ENCODE measurements at regions not wholly inside any gene's neighbourhood (a gene's known extent, or its start where the extent isn't known, plus 50 kb on each side); places are given as distances from the start of the nearest gene placed in this dataset.
"Not testable (repeated sequence)": the region's sequence is repeated elsewhere in the genome, so short reads cannot be mapped to it uniquely, and the experiment has no call there.

DNA sequence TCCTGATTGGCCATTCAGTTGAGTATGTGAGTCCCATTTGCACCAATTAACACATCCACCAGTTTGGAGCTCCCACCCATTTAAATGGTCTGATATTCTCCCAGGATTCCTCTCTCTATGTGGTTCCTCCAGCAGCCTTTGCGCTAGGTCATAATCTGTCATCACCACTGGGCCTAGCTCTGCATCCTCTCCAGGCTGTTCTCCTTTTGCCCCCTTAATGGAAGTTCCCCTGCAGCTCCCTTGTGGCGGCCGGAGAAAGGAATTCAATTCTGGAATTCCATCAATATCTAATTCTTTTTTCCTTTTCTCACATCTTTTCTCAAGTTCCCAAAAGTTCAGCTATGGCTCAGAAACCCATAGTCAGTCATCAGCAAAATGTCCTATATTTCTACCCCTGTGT is 2184.4 kb upstream of the AGA start:
- no peak for DNase-seq

DNA sequence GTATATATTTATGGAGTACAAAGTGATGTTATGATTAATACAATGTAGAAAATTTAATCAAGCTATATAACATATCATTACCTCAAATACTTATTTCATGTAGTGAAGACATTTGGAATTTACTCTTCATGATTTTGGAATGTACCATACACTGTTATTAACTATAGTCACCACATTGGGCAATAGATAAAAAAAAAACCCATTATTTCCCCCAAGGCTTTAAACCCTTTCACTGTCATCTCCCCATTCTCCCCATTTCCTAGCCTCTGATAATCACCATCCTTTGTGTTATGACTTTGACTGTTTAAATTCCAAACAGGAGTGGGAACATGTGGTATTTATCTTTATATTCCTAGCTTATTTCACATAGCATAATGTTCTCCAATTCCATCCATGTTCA is 2189.1 kb upstream of the AGA start:
- DNase-seq: no peak

DNA sequence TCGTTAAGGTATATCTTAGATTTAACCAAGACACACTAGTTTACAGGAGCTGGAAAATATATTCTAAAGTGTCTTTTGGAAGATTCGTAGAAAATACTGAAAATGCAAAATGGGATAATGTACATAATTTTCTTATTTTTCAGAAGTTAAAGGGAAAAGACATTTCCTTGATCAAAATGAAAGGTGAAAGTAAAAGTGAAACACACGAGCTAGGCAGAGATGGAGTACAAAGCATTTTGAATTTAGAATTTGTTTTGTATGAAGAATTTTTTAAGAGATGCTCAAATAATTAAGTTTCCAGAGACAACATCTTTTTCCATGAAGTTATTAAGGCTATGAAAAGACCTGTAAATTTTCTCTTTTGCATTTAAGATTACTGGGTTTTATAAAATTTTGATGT is 2192.6 kb upstream of the AGA start:
- DNase-seq: no peak

DNA sequence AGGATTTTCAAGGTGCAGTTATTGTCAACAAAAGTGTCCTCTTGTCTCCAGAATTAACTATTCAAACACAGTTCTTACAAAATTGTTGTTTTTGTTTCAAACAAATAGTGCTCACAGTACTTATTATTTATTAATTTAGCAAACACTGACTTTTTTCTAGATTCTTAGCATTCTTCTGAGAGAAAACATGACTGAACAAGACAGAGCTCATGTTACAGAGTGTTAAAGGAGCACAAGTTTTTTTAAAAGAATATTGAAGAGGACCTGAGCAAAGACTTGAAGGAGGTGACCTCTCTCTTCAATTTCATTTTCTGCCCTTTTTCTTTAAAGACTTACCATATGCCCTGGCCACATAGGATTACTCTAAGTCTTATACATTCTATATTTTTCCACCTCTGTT is 2220.3 kb upstream of the AGA start:
- no peak for DNase-seq

DNA sequence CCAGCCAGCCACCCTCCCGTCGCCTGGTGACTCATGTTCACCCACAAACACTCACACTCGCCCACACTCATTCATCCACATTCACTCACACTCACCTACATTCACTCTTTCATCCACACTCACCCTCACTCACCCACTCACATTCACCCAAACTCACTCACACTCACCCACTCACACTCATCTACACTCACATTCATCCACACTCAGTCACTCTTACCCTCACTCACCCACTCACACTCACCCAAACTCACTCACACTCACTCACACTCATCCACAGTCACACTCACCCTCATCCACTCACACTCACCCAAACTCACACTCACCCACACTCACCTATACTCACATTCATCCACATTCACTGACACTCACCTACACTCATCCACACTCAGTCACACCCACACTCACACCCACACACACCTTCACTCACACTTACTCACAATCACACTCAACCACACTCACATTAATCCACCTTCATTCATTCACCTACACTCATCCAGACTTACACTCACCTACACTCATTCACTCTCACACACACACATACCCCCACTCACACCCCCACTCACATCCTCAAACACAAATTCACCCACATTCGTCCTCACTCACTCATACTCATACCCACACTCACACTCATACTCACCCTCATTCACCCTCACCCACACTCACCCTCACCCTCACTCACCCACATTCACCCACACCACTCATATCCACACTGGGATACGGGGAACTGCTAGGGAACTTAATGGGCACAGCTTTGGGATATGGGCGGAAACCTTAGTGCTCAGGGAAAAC is 2221.6 kb upstream of the AGA start:
- no peak for DNase-seq

DNA sequence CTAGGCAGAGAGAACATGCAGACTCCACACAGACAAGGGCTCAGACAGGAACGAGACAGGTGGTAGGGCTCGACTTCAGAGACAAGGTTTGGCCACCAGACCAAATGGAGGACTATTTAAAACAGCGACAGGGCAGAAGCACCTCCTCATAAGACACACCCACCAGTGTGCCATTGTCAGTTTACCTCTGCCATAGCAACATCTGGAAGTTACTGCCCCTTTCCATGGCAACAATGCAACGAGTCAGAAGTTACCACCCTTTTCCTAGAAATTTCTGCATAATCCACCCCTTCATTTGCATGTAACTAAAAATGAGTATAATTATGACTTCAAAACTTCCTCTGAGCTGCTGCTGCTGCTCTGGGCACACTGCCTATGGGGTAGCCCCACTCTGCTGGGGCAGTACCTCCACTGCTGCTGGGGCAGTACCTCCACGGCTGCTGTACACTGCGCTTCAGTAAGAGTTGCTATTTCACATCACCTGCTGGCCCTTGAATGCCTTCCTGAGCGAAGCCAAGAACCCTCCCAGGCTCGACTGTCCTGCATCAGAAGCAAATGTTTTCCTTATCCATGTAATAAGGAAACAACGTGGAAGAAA is 2222.3 kb upstream of the AGA start:
- no peak for DNase-seq

DNA sequence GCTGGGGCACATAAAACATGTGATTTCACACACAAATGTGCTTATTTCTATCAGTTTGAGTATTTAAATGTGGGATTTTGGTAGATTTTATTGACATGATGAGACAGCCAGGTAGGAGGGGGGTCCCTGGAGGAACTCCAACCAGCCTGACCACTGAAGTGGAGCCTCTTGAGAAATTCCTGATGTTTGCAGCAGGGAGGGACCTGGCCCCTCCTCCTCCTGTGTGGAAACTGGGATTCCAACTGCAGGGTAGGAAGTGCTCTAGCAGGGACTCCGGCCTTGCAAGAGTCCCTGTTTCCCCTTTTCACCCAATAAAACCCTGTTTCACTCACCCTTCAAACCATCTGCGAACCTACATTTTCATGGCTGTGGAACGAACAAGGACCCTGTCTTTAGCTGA is 2224.0 kb upstream of the AGA start:
- no peak for DNase-seq

DNA sequence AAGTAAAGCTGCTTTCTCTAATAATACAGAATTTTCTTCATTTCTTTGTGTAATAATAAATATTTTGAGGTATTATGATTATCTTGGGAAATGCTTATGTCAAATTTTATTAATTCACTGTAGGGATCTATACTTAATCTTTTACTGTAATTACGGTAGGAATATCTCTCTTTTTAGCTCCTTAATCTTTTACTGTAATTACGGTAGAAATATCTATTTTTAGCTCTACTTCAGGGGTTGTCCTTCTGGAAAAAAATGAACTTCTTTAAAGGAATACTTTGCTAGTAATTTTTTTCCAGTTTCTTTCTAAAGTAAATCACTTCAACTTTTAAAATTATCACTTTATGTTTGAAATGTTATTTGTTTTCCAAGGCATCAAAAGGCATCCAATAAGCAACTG is 2229.4 kb upstream of the AGA start:
- DNase-seq: no peak

DNA sequence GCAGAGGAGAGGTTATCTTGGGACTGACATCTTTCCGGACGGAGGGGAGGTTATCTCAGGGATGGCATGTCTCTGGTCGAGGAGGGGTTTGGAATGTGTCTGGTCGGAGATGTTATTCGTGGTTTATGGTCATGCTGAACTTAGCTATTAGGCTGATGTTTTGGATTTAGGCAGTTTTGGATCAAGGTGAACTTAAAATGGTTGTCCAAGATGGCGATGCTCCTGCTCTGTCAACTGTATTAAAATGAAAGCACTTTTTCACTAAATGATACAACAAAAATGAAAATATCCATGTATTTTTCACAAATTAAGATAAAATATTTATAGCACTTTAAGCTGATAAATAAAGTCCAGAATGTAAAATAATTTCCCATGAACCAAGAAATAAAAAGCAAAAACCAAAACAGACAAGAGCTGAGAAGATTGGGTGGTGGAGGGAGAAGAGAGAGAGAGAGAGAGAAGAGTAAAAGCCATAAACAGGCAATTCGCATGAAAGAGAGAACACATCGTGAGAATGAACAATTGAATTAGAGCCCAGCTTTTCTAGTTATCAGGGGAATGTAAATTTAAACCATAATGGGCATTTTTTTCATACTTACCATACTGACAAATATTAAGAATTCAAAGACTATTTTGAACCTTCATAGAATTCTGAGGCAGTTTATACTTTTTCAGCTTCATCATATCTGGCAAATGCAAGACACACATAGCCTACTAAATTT is 2236.0 kb upstream of the AGA start:
- DNase-seq: no peak

DNA sequence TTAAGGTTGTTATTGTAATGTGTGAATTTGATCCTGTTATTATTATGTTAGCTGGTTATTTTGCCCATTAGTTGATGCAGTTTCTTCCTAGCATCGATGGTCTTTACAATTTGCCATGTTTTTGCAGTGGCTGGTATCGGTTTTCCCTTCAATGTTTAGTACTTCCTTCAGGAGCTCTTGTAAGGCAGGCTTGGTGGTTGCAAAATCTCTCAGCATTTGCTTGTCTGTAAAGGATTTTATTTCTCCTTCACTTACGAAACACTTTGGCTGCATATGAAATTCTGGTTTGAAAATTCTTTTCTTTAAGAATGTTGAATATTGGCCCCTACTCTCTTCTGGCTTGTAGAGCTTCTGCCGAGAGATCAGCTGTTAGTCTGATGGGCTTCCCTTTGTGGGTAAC is 2241.4 kb upstream of the AGA start:
- DNase-seq: not testable (repeated sequence)

DNA sequence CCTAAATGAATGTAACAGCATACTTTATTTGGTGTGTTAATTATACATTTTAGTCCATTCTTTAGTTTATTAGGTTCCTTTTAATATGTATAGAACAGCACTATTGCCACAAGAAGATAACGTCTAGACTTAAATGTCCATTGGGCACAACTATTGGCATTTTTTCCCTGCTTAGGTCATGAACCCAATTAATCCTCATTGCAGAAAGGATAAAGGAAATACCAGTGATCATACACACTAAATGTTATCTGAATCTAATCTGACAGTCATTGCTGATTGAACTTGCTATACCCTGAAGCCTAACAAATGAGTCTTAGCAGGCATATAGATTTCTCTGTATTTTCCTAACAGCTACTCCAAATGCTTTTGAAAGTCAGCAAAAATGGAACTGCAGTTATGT is 2250.0 kb upstream of the AGA start:
- DNase-seq: no peak

DNA sequence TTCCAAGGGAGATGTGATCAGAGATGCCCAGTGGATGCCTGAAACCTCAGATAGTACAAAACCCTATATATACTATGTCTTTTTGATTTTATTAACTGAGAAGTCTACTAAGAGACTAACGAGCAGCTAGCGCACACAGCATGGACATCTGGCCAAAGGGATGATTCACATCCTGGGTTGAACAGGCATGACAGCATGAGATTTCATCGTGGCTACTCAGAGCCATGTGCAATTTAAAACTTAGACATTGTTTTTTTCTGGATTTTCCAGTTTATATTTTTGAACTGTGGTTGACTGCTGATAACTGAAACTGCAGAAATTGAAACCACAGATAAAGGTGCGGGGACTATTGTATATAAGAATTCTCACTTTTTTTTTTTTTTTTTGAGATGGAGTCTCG is 2252.9 kb upstream of the AGA start:
- no peak for DNase-seq

DNA sequence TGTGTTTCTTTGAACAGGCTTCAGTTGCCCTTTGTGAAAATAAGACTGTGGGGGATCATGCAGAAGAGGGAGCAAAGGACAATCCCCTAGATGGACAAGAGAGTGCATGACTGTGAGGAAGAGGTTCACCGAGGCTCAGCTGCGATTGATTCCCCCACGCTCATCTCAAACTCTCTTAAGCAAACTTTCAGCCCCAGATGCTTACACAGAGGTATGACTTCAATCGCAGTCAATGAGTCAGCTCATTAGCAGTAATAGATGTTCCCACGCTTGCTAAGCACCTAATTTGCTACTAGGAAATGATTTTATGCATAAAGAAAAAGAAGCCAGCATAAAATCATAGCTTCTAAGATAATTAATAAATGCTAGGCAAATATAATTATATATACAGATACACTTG is 2256.1 kb upstream of the AGA start:
- DNase-seq: no peak

DNA sequence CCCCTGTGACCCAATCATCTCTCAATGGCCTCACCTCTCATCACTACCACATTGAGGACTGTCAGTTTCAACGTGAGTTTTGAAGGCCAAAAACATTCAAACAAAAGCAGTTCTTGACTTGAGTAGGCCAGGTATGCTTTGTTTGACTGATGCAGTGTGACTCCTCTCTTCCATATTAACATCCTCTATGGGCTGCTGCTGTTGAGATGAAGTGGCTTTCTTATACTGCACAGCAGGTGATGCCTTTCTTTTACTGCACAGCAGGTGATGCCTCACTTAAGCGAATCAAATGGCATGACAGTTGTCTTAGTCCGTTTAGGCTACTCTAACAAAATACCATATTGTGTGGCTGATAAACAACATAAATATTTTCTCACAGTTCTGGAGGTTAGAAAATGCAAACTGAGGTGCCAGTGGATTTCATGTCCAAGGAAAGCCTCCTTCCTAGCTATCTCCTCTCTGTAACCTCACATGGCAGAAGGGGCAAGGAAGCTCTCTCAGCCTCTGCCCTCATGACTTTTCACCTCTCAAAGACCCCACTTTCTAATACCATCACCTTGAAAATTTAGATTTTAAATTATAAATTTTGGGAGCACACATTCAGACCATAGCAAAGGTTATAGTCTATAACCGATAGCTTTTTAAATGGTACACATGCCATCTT is 2267.9 kb upstream of the AGA start:
- DNase-seq: no peak

DNA sequence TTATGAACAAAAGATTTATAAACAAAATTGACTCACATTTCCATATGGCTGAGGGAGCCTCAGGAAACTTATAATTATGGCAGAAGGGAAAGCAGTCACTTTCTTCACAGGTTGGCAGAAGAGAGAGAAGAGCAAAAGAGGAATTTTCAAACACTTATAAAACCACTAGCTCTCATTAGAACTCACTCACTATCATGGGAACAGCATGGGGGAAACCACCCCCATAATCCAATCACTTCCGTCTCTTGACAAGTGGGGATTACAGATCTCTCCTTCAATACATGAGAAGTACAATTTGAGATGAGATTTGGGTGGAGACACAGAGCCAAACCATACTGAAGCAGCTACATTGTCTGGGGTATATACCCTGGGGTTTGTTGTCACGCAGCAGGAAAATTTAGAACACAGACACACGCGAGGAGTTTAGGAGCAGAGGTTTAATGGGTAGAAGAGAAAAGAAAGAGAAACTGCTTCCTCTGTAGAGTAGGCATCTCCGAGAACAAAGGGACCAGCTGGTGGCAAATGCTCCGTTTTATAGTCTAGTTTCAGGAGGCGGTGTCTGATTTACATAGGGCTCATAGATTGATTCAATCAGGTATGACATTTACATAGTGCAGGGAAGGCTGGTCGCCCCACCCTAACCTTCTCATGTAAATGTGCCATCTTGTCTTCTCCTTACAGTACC is 2277.7 kb upstream of the AGA start:
- DNase-seq: no peak

DNA sequence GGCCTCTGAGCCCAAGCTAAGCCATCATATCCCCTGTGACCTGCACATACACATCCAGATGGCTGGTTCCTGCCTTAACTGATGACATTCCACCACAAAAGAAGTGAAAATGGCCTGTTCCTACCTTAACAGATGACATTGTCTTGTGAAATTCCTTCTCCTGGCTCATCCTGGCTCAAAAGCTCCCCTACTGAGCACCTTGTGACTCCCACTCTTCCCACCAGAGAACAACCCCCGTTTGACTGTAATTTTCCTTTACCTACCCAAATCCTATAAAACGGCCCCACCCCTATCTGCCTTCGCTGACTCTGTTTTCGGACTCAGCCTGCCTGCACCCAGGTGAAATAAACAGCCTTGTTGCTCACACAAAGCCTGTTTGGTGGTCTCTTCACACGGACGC is 2284.3 kb upstream of the AGA start:
- not testable (repeated sequence) for DNase-seq

DNA sequence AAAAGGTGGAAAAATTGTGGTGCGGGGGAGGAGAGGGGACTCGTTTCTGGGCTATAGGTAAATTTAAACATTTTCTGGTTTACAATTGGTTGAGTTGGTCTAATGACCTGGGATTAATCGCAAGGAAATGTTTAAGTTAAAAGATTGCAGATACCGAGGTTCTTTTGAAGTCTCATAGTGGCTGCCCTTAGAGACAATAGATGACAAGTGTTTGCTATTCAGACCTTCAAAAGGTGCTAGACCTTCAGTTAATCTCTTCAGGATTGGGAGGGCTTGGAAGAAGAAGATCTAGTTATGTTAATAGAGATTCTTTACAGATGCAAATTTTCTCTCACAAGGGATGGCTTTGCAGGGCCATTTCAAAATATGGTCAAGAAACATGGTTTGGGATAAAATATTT is 2286.1 kb upstream of the AGA start:
- DNase-seq: no peak

DNA sequence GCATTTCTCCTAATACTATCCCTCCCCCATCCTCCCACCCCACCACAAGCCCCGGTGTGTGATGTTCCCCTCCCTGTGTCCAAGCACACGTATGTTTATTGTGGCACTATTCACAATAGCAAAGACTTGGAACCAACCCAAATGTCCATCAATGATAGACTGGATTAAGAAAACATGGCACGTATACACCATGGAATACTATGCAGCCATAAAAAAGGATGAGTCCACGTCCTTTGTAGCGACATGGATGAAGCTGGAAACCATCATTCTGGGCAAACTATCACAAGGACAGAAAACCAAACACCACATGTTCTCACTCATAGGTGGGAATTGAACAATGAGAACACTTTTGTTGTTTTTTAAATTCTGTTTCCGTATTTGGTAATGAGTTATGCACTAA is 2294.6 kb upstream of the AGA start:
- not testable (repeated sequence) for DNase-seq

DNA sequence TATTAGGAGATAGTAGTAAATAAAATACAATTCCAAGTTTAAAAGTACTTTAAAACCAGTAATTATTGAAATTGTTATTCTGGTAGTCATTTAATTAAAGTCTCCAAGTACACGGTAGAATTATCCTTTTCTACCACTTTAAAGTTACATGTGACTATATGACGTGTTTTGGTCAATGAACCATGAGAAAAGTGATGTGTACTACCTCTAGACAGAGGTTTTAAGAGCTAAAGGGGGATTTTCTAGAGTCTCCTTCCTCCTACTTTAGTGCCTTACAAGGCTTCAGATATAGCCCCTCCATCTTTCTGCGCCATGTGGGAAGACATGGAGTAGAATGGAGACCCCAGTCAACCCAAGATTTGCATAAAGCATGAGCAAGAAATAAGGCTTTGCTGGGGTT is 2296.6 kb upstream of the AGA start:
- DNase-seq: no peak

DNA sequence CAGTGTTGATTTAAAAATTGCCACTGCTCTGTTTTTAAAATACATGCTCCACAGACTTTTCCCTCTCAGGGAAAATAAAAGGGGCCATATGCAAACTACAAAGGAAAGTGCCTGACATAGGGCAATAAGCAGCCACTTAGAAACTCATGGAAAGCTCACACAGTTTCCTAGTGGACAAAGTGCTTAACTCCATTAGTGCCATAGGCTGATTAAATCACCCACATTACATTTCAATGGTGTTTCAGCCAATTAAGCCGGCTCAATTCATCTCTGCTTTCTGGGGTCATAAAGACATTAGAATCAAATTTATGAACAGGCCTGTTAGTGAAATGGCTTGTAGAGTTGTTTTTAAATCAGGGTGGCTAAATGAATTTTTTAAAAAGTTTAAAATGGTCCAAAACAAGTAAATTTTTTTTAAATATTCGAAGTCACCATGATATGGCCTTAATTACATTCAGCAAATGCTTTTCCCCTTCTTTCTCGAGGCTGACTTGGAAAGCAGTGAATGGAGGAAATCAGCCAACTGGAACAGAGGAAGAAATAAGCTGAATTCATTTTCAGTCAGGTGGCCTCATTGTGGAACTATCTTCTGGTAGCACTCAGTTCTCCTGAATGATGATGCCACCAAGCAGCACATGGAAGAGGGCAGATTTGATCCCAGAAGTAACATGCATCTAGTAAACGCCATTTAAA is 2305.1 kb upstream of the AGA start:
- DNase-seq: no peak

DNA sequence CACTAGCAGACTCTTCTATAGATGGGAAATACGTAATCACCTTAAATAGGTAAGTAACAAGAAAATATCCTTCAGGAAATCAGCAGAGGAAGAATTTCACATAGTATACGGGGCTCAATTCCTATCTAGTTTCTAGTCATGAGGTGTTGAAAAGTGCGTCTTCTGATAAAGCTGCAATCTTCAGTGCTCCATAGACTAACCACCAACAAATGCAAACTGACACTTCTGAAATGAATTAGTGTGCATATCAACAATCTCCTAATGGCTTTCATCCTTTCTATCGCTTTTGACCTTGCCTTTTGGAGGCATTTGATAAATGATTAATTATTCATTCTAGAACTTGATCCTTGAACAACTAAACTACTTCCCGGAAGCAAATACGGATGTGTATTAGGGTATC is 2306.6 kb upstream of the AGA start:
- DNase-seq: no peak

DNA sequence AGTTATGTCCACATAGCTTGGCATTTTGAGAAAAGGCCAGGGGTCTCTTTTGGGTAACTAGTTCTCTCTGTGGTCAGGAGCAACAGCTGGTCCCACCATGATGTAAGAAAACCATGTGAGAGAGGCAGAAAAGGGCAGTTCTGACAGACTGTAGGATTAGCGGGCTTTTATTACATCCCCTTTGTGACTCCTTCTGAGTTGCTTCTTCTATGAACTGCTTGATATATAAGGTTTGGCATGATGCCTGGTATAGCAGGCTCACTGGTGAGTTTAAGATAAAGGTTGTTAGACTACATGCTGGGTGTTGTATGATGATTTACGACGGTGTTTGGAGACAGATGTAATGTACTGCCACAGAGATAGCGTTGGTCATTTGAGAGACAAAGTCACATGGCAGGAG is 2308.1 kb upstream of the AGA start:
- DNase-seq: no peak

DNA sequence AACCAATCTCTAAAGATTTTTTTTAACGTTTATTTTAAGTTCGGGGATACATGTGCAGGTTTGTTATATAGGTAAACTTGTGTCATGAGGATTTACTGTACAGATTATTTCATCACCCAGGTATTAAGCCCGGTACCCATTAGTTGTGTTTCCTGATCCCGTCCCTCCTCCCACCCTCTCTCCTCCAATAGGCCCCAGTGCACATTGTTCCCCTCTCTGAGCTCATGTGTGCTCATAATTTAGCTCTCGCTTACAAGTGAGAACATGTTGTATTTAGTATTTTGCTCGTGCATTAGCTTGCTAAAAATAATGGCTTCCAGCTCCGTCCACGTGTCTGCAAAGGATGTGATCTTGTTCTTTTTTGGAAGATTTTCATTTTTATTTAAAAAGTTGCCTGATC is 2309.4 kb upstream of the AGA start:
- no peak for DNase-seq

Data from activated naive CD4-positive, alpha-beta T cell (primary cell).